K562 (cell line): ENCODE measurements at regions not wholly inside any gene's neighbourhood (a gene's known extent, or its start where the extent isn't known, plus 50 kb on each side); places are given as distances from the start of the nearest gene placed in this dataset.

Experiments
- ATAC-seq: fragments of 200-7000 bp; cut with Tn5 transposase; 3 replicates; pipeline ENCODE4 v1.9.1; 2020; ENCODE audit warnings: moderate library complexity
- BruUV-seq: library from RNA; stranded (reverse); fragments of 400-500 nt; replicated peaks from 2 replicates; lab custom pipeline; 2021; lab: Mats Ljungman, UMichigan
- CTCF ChIA-PET: fragments of 300-600 bp; formaldehyde crosslinking; extraction: SDS; loops from one replicate; lab custom pipeline; 2021; ENCODE audit warnings: low intra/inter-chr PET ratio; lab: Yijun Ruan, JAX
- POLR2A ChIA-PET: fragments of 300-600, 350-650 bp; sonication (Branson Sonifier 250); formaldehyde crosslinking; extraction: SDS; loops from one replicate; lab custom pipeline; 2021; ENCODE audit warnings: antibody characterized with exemption, inconsistent platforms; lab: Yijun Ruan, JAX
- DNase-seq, 4 experiments: peaks; one replicate each; pipeline versions ENCODE4 v3.0.0 to v3.0.0-alpha.2; 2011 to 2018; ENCODE audit warnings: low spot score in 3 of 4, mixed read lengths in 3 of 4; ENCODE audit errors: extremely low read depth in 1 of 4
- FAIRE-seq: peaks from 2 replicates; lab custom pipeline; 2011; peaks lifted over from hg19 to GRCh38; lab: Jason Lieb, UNC
- H2AFZ ChIP-seq: 2 replicates; pipeline ENCODE4 v1.6.0; 2011; ENCODE audit warnings: low read depth, low read length, control low read depth, inconsistent platforms
- H3K27ac ChIP-seq: fragments of 200-600 bp; 3 replicates; pipeline ENCODE4 v1.8.0; 2011; ENCODE audit warnings: low read depth, mild to moderate bottlenecking, control low read depth, inconsistent platforms, low read length, moderate library complexity, mixed read lengths; ENCODE audit errors: extremely low read depth
- H3K27me3 ChIP-seq, 2 experiments: fragments of 300-600 bp in 1 of 2; 2 replicates in 1 of 2; 3 replicates in 1 of 2; pipeline versions ENCODE4 v1.6.0 to v1.8.0; 2011; ENCODE audit warnings: inconsistent platforms in 2 of 2, low read length in 2 of 2, mild to moderate bottlenecking in 1 of 2, mixed read lengths in 1 of 2, moderate library complexity in 1 of 2; ENCODE audit not compliant: control insufficient read depth in 2 of 2, insufficient read depth in 2 of 2
- H3K36me3 ChIP-seq: fragments of 300-600 bp; 3 replicates; pipeline ENCODE4 v1.8.0; 2011; ENCODE audit warnings: mild to moderate bottlenecking, low read length, inconsistent platforms; ENCODE audit not compliant: control insufficient read depth, insufficient read depth
- H3K4me1 ChIP-seq, 2 experiments: fragments of 200-600 bp in 1 of 2; replicated peaks in 1 of 2; 2 replicates in 1 of 2; 3 replicates in 1 of 2; pipeline versions ENCODE4 v1.5.1 to v1.8.0; 2011; ENCODE audit warnings: inconsistent platforms in 2 of 2, low read length in 2 of 2, mild to moderate bottlenecking in 1 of 2, mixed read lengths in 1 of 2, moderate library complexity in 1 of 2; ENCODE audit not compliant: control insufficient read depth in 2 of 2, insufficient read depth in 2 of 2
- H3K4me2 ChIP-seq: 2 replicates; pipeline ENCODE4 v1.6.1; 2011; ENCODE audit warnings: low read length, control low read depth, inconsistent platforms, mixed read lengths; ENCODE audit not compliant: insufficient read depth
- H3K4me3 ChIP-seq: fragments of 200-600 bp; sonication (generic), shearing (Covaris generic); 2 replicates; pipeline ENCODE4 v1.5.1; 2016; ENCODE audit warnings: control low read depth, inconsistent platforms
- H3K79me2 ChIP-seq: fragments of 200-600 bp; 3 replicates; pipeline ENCODE4 v1.8.0; 2011; ENCODE audit warnings: low read length, inconsistent platforms; ENCODE audit not compliant: control insufficient read depth, insufficient read depth
- H3K9ac ChIP-seq, 2 experiments: 2 replicates each; pipeline versions ENCODE4 v1.6.0 to v1.6.1; 2011; ENCODE audit warnings: low read depth in 2 of 2, low read length in 2 of 2, control low read depth in 1 of 2, inconsistent platforms in 1 of 2, mild to moderate bottlenecking in 1 of 2, mixed read lengths in 1 of 2; ENCODE audit not compliant: insufficient read depth in 1 of 2
- H3K9me1 ChIP-seq: one replicate; pipeline ENCODE4 v1.6.0; 2011; ENCODE audit warnings: inconsistent platforms, mild to moderate bottlenecking, low read length, moderate library complexity; ENCODE audit not compliant: control insufficient read depth, insufficient read depth
- H3K9me3 ChIP-seq: replicated peaks from 2 replicates; pipeline ENCODE4 v1.5.1; 2011; ENCODE audit warnings: low read depth, low read length, inconsistent platforms; ENCODE audit not compliant: control insufficient read depth, insufficient read depth
- H4K20me1 ChIP-seq: replicated peaks from 2 replicates; pipeline ENCODE4 v1.6.1; 2011; ENCODE audit warnings: low read length, inconsistent platforms, mixed read lengths; ENCODE audit not compliant: control insufficient read depth, insufficient read depth
- BACH1 ChIP-seq: fragments of 200-800 bp; sonication (Bioruptor generic); IDR thresholded peaks from 2 replicates; pipeline ENCODE4 v1.6.1; 2016; ENCODE audit warnings: missing genetic modification characterization, missing compliant biosample characterization
- ETV6 ChIP-seq, 3 experiments: fragments of 150-350 bp in 1 of 3; sonication (generic) in 1 of 3; formaldehyde crosslinking in 1 of 3; IDR thresholded peaks; 2 replicates each; pipeline versions ENCODE4 v1.6.1 to v1.8.0; 2014 to 2022; ENCODE audit warnings: borderline replicate concordance in 2 of 3, low read depth in 2 of 3, antibody characterized with exemption in 1 of 3, low read length in 1 of 3, mild to moderate bottlenecking in 1 of 3, missing genetic modification reagents in 1 of 3
- JUN ChIP-seq, 2 experiments: sonication (generic) in 1 of 2; formaldehyde crosslinking in 1 of 2; IDR thresholded peaks; 2 replicates each; pipeline versions ENCODE4 v1.6.1 to v1.8.0; 2012 to 2022; ENCODE audit warnings: borderline replicate concordance in 2 of 2, mild to moderate bottlenecking in 2 of 2, improper control_type of control experiment in 1 of 2, low read depth in 1 of 2, low read length in 1 of 2, missing genetic modification reagents in 1 of 2
- KLF10 ChIP-seq: fragments of 250-450 bp; sonication (Bioruptor Pico); IDR thresholded peaks from 2 replicates; pipeline ENCODE4 v1.6.1; 2021; ENCODE audit warnings: matching md5 sums
- PHF8 ChIP-seq: fragments of 200-600 bp; sonication (generic); IDR thresholded peaks from 2 replicates; pipeline ENCODE4 v1.6.1; 2012; ENCODE audit warnings: mixed run types, mild to moderate bottlenecking, inconsistent platforms, low read length, moderate library complexity, borderline replicate concordance
- POLR2A ChIP-seq: fragments of 450-650 bp; conservative IDR thresholded peaks from 2 replicates; pipeline ENCODE4 v1.6.1; 2016
- SIN3B ChIP-seq: fragments of 450-650 bp; IDR thresholded peaks from 2 replicates; pipeline ENCODE4 v1.6.1; 2017; ENCODE audit warnings: low read depth, mild to moderate bottlenecking, moderate library complexity
- SMARCA5 ChIP-seq: fragments of 450-650 bp; IDR thresholded peaks from 2 replicates; pipeline ENCODE4 v1.6.1; 2016
- U2AF2 ChIP-seq: fragments of 200-400 bp; formaldehyde crosslinking; optimal IDR thresholded peaks from 2 replicates; pipeline ENCODE3; 2017; ENCODE audit warnings: low read depth, mild to moderate bottlenecking, low read length
- ZNF699 ChIP-seq: fragments of 250-450 bp; sonication (Bioruptor Pico); IDR thresholded peaks from 2 replicates; pipeline ENCODE4 v1.8.0; 2021; ENCODE audit warnings: mild to moderate bottlenecking, moderate library complexity; ENCODE audit not compliant: insufficient replicate concordance
- WGBS: fragments of 100-300 bp; shearing (Covaris generic); methylation state at CpG from one replicate; pipeline ENCODE4 v1.1.6; 2016; ENCODE audit warnings: low coverage, mixed read lengths; ENCODE audit not compliant: insufficient coverage; ENCODE audit errors: missing lambda C conversion rate; 5-methylcytosine and 5-hydroxymethylcytosine counted together
- in situ Hi-C: fragments of 300-500 bp; cut with MboI; formaldehyde crosslinking; loops from 4 replicates; pipeline ENCODE4 v1.15.0; 2018; ENCODE audit warnings: inconsistent platforms, mixed read lengths
- intact Hi-C: fragments of 100-400 bp; cut with micrococcal nuclease; formaldehyde crosslinking; loops from 2 replicates; pipeline ENCODE4 v1.14.2; 2022
- TF ChIP-seq, protein P1 (sequence below): sonication (generic); formaldehyde crosslinking; IDR thresholded peaks from 2 replicates; pipeline ENCODE4 v1.8.0; 2022; ENCODE audit warnings: mild to moderate bottlenecking, missing genetic modification reagents
- TF ChIP-seq, protein P2 (sequence below): sonication (generic); formaldehyde crosslinking; IDR thresholded peaks from 2 replicates; pipeline ENCODE4 v1.8.0; 2022; ENCODE audit warnings: mild to moderate bottlenecking, missing genetic modification reagents, borderline replicate concordance

DNA sequence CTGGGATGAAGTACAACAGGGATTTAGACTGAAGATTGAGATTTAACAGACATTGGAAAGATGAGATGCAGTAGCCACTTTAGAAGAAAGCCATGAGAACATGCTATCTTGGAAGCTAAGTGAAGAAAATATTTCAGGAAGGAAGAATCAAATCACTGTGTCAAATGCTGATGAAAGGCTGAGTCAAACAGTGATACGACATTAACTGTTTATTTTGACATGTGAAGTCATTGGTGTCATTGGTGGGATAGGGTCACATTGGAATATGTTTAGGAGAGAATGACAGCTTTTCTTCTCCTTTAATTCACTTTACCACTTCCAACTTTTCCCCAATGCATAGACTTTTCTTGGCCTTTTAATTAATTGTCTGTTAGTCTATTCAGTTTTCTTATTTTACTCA is 653.0 kb upstream of the BOD1L1 start:
- POLR2A ChIA-PET = no interaction called here
- in situ Hi-C loops (no loop called here), intact Hi-C loops (no loop called here)
- H3K9ac ChIP-seq = no peak overlapping the region
- no peaks in the 10 kb centered on the region for H4K20me1 ChIP-seq
- H3K79me2 ChIP-seq = no peaks in the 10 kb centered on the region
- no peak for TF ChIP-seq ETV6 (IDR thresholded peaks at IDR 0.05; ENCODE audit: borderline replicate concordance in 1 of 2, low read depth in 2 of 2, low read length in 1 of 2)
- no peak for TF ChIP-seq ETV6 (CRISPR knock-in tag; IDR thresholded peaks at IDR 0.05; ENCODE audit: borderline replicate concordance)
- TF ChIP-seq SMARCA5 = no peak
- TF ChIP-seq U2AF2 = no peak
- TF ChIP-seq PHF8 = no peak
- TF ChIP-seq, protein P1, sequence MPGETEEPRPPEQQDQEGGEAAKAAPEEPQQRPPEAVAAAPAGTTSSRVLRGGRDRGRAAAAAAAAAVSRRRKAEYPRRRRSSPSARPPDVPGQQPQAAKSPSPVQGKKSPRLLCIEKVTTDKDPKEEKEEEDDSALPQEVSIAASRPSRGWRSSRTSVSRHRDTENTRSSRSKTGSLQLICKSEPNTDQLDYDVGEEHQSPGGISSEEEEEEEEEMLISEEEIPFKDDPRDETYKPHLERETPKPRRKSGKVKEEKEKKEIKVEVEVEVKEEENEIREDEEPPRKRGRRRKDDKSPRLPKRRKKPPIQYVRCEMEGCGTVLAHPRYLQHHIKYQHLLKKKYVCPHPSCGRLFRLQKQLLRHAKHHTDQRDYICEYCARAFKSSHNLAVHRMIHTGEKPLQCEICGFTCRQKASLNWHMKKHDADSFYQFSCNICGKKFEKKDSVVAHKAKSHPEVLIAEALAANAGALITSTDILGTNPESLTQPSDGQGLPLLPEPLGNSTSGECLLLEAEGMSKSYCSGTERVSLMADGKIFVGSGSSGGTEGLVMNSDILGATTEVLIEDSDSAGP (CRISPR knock-in tag) = no peak
- no peak for TF ChIP-seq SIN3B
- TF ChIP-seq KLF10 (CRISPR knock-in tag) = no peak
- no peak for TF ChIP-seq POLR2A
- TF ChIP-seq BACH1 (tag) = no peak
- TF ChIP-seq ZNF699 (CRISPR knock-in tag) = no peak
- no peak for TF ChIP-seq JUN (IDR thresholded peaks at IDR 0.05; ENCODE audit: borderline replicate concordance, low read depth, low read length)
- TF ChIP-seq JUN (CRISPR knock-in tag; IDR thresholded peaks at IDR 0.05; ENCODE audit: borderline replicate concordance) = no peak
- TF ChIP-seq, protein P2, sequence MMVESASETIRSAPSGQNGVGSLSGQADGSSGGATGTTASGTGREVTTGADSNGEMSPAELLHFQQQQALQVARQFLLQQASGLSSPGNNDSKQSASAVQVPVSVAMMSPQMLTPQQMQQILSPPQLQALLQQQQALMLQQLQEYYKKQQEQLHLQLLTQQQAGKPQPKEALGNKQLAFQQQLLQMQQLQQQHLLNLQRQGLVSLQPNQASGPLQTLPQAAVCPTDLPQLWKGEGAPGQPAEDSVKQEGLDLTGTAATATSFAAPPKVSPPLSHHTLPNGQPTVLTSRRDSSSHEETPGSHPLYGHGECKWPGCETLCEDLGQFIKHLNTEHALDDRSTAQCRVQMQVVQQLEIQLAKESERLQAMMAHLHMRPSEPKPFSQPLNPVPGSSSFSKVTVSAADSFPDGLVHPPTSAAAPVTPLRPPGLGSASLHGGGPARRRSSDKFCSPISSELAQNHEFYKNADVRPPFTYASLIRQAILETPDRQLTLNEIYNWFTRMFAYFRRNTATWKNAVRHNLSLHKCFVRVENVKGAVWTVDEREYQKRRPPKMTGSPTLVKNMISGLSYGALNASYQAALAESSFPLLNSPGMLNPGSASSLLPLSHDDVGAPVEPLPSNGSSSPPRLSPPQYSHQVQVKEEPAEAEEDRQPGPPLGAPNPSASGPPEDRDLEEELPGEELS = no peak
- FAIRE-seq (no peak), DNase-seq (no peak), ATAC-seq (no peak)
- CTCF ChIA-PET = no interaction called here
- no peak overlapping the region for H3K27ac ChIP-seq
- H2AFZ ChIP-seq = no peak overlapping the region
- H3K36me3 ChIP-seq = no peaks in the 10 kb centered on the region
- no TSS peak for BruUV-seq
- H3K4me3 ChIP-seq = no peak overlapping the region
- 0% methylated on average over 1 of the region's 1 CpG for WGBS
- H3K9me1 ChIP-seq = no peaks in the 10 kb centered on the region
- no peaks in the 10 kb centered on the region for H3K27me3 ChIP-seq
- no peaks in the 10 kb centered on the region for H3K4me1 ChIP-seq
- no peak overlapping the region for H3K4me2 ChIP-seq
- no peaks in the 10 kb centered on the region; the same call in 1 of the 2 replicates for H3K9me3 ChIP-seq
